Mucosa of descending colon (tissue), 3 donors: ENCODE measurements at regions not wholly inside any gene's neighbourhood (a gene's known extent, or its start where the extent isn't known, plus 50 kb on each side); places are given as distances from the start of the nearest gene placed in this dataset.

Experiments
- ATAC-seq: fragments of 200-7000 bp; cut with Tn5 transposase; one replicate; pipeline ENCODE4 v1.9.1; 2020; ENCODE audit warnings: mild to moderate bottlenecking, moderate library complexity
- DNase-seq, 3 donors: peaks; one replicate each; pipeline ENCODE4 v3.0.0-alpha.2; 2020
- H3K36me3 ChIP-seq: fragments of 200-600 bp; one replicate; pipeline ENCODE4 v1.8.0; 2021; ENCODE audit warnings: low read depth, mild to moderate bottlenecking
- H3K4me1 ChIP-seq: fragments of 200-600 bp; one replicate; pipeline ENCODE4 v1.8.0; 2021; ENCODE audit warnings: low read depth, mild to moderate bottlenecking
- H3K4me3 ChIP-seq: fragments of 200-600 bp; one replicate; pipeline ENCODE4 v1.8.0; 2021; ENCODE audit warnings: mild to moderate bottlenecking
- H3K9me3 ChIP-seq: fragments of 200-600 bp; one replicate; pipeline ENCODE4 v1.8.0; 2021; ENCODE audit warnings: mild to moderate bottlenecking
- CTCF ChIP-seq: fragments of 200-600 bp; IDR thresholded peaks from one replicate; pipeline ENCODE4 v1.8.0; 2022; ENCODE audit warnings: antibody characterized with exemption, mild to moderate bottlenecking
- intact Hi-C, 2 donors: fragments of 100-400 bp; cut with DNase I in 1 of 2; cut with micrococcal nuclease in 1 of 2; formaldehyde crosslinking; loops; one replicate each; pipeline versions ENCODE4 v1.11.0 to v1.11.1; 2022; cut with DNase I, micrococcal nuclease
- donor health status: DM: no; HTN: no; CAD: no; lungs with moderate emphysema.
- donor health status: DM: no; HTN: no; CAD: no.
- donor health status: DM: no; HTN: yes; CAD: no.

- no peak for DNase-seq
- no peaks in the 10 kb centered on the region for H3K9me3 ChIP-seq
- H3K4me1 ChIP-seq: no peaks in the 10 kb centered on the region
- no peak overlapping the region for H3K4me3 ChIP-seq
- intact Hi-C loops: no loop called here
- no peaks in the 10 kb centered on the region for H3K36me3 ChIP-seq
- ATAC-seq: no peak
- TF ChIP-seq CTCF: no peak
These were observed 717.4 kb upstream of the FAM174A start for GRCh38 chr5:99817796-99818195.

- Histone ChIP-seq H3K9me3 (no peaks in the 10 kb centered on the region), H3K36me3 (no peaks in the 10 kb centered on the region), H3K4me3 (no peak overlapping the region), H3K4me1 (no peaks in the 10 kb centered on the region)
- intact Hi-C loops: no loop called here
- no peak for ATAC-seq
- no peak for DNase-seq
- TF ChIP-seq CTCF: no peak
These were observed 720.7 kb upstream of the FAM174A start for GRCh38 chr5:99814321-99815063.

- intact Hi-C loops: no loop called here
- DNase-seq (no peak), ATAC-seq (no peak)
- no peaks in the 10 kb centered on the region for H3K9me3 ChIP-seq
- no peak overlapping the region for H3K4me3 ChIP-seq
- H3K36me3 ChIP-seq: no peaks in the 10 kb centered on the region
- H3K4me1 ChIP-seq: no peaks in the 10 kb centered on the region
- TF ChIP-seq CTCF: no peak
These were observed 726.4 kb upstream of the FAM174A start for GRCh38 chr5:99808657-99809230.

GRCh38 chr5:99807346-99807745 is 727.8 kb upstream of the FAM174A start:
- Histone ChIP-seq H3K36me3 (no peaks in the 10 kb centered on the region), H3K4me1 (no peaks in the 10 kb centered on the region), H3K4me3 (no peak overlapping the region), H3K9me3 (no peaks in the 10 kb centered on the region)
- TF ChIP-seq CTCF: no peak
- intact Hi-C loops: no loop called here
- no peak for DNase-seq
- no peak for ATAC-seq

- H3K4me1 ChIP-seq: no peaks in the 10 kb centered on the region
- TF ChIP-seq CTCF: no peak
- no peak for DNase-seq
- H3K4me3 ChIP-seq: no peak overlapping the region
- no peaks in the 10 kb centered on the region for H3K9me3 ChIP-seq
- intact Hi-C loops: no loop called here
- ATAC-seq: no peak
- H3K36me3 ChIP-seq: no peaks in the 10 kb centered on the region
These were observed 740.1 kb upstream of the FAM174A start for GRCh38 chr5:99795031-99795430.
